HK-2 (cell line): ENCODE measurements at regions not wholly inside any gene's neighbourhood (a gene's known extent, or its start where the extent isn't known, plus 50 kb on each side); places are given as distances from the start of the nearest gene placed in this dataset.

Experiments
- DNase-seq: peaks from one replicate; pipeline ENCODE4 v3.0.0-alpha.2; 2018; ENCODE audit not compliant: unreplicated experiment

DNA sequence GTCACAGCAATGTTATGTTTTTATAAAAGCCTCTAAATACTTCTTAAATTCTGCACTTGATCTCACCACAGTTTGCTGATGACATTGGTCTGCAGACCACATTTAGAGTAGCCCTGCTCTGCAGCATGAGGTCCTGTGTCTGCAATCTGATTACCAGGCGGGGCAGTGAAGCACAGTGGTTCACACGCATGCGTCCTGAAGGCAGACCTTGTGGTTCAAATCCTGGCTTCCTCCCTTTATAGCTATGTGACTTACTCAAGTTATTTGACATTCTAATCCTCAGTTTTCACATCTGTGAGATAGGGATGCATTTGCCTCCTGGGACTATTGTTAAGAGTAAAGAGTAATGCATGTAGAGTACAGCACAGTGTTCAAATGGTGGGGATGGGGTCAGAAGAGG lies 50.3 kb downstream of the BMAL2 start:
- DNase-seq = no peak

DNA sequence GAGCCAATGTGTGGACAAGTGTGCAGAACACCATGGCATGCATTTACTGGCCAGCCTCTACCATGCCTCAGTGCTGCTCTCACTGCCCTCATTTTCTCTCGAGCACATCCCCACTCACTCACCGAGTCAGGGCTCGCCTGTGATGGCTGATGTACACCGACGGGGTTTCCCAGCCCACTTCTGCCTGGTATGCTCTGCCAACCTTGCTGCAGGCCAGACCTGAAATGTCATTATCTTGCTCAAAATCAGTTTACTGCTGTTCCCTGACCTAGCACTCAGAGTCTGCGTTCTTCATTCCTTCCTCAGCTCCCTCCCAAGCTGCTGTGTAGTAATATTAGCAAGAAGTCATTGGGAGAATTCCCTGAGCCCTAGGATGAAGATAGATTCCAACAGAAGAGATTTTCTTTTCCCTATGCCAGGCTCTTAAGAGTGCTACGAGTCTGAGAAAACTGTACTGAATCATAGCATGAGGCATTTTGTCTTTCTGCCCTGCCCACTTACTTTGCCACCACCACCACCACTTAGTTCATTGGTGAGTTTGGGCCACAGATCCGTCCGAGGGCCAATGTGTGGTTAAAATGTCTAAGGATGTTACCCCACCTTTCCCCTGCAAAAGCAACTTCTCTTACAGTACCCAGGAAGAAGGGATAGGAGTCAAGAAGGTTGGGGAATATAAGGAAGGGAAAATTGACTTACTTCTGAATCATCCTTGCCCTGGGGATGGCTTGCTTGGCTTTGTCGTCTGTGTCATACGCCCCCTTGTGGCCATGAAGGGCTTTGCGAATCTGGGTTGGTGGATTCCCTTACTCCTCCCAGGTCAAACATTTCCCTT lies 51.0 kb downstream of the BMAL2 start:
- peak; percentile 81 for DNase-seq

DNA sequence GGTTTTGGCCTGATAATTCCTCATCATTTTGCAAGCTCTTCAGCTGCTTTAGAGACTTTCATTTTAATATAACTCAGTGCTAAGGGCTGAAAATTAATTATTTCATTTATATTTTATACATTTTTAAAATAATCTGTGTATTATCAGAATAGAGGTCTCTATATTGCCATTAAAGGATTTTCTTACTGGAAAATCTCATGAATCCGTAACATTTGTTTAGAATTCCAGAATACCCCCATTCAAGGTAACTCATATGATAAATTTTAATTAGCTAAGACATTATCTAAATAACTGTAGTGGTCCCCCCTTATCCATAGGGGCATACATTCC lies 51.6 kb downstream of the BMAL2 start:
- no peak for DNase-seq

DNA sequence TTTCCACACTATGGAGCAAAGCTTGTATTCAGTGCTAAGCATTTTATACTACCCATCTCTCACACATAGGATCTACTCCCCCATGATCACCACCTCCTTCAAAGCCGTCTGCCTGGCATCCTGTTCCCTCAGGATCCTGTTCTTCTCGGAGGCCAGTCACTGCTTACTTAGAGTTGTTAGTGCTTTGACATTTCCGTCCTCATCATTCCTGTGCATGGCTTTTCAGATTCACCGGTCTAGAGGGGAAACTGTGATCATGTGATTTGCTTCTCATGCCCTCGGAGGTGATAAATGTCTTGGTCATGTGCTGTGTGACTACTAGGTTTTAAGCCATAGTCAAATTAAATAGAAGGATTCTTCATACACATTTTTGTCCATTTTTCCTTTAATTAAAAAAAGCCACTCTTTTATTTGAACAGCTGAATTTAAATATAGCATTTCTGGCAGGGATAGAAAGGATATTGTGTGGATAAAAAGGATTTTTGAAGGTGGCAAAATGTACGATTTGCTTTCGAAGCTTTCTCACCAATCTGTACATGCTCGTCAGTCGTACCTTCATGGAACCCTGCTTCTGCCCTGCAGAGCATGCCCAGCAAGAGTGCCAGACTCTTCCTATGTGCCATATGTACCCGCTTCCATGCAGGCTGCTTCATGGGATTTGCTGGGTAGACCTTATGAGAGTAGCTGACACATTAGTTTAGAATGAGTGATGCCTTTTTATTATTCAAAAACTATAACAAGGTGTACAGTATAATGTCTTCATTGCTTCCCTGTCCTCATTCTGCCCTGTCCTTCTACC lies 53.3 kb downstream of the BMAL2 start:
- no peak for DNase-seq

DNA sequence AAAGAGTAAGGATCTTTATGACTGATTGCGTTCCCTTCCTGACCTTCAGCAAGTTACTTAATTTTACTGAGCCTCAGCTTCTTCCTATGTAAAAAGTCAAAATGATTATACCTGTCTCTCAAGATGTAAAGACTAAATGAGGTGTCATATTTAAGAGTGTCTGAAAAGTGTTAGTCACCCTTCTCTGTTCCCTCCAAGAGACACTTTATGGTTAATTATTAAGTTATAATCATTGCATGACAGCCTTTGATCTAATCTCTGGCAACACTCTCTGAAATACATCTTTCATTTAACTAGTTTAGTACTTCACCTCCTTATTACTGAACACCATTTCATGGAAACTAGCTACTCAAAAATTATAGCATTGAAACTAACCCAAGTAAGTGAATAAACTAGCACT lies 54.8 kb downstream of the BMAL2 start:
- DNase-seq = no peak

DNA sequence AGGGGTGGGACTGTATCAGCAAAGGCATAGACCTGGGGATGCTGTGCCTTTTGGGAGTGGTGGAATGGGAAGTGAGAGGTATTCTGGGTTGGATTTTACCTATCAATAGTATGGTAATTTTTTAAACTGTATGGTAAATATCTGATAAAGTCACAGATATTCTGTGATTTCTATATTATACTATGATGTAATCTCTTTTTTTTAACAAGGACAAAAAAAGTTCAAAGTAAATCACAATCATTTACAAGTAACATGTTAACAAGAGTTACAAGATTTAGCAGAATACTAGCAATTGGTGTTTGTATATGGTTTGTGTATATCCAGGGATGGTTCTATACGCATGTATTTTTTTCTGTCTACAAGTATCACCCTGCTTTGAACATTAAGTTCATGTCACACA lies 56.0 kb downstream of the BMAL2 start:
- DNase-seq = no peak

DNA sequence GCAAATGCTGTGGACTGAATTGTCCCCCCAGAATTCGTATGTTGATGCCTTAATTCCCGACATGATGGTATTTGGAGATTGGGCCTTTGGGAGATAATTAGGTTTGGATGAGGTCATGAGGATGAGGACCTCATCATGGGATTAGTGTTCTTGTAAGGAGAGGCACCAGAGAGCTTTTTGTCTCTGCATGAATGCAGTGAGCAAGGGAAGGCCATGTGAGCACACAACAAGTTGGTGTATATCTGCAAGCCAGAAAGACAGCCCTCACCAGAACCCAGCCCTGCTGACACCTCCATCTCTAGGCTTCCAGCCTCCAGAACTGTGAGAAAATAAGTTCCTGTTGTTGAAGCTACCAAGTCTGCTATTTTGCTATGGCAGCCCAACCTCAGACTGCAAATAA lies 51.9 kb upstream of the SMCO2 start:
- DNase-seq = no peak

DNA sequence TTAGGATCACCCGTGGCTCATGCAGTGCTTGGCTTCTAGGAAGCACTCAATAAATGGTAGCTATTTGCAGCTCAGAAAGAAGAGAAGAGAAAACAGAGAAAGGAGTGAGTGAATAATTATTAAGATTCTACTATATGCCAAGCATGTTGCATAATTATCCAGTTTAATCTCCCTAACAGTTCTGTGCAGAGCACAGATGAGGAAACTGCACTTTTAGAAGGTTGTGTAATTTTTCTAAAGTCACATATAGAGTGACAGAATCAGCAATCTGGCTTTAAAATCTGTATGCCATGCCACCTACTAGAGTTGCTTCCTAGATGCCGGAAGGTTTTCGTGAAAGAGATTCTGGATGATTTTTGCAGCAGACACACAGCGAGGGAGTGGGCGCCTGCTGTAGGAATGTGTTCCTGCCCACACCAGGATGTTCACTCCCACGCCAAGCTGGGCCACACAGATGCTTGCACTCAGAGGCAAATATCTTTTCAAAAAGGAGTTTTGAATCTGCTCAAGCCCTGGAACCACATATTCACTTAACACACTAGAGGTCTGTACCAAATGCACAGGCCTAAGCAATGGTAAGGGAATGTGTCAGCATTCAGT lies 50.2 kb upstream of the SMCO2 start:
- no peak for DNase-seq
